H1 (cell line): ENCODE measurements at regions not wholly inside any gene's neighbourhood (a gene's known extent, or its start where the extent isn't known, plus 50 kb on each side); places are given as distances from the start of the nearest gene placed in this dataset.

Source experiments
- CBX5 ChIP-seq: fragments of 300-800, 300-1000 bp; sonication (generic); IDR thresholded peaks from 2 replicates; pipeline ENCODE4 v1.7.1; 2016; ENCODE audit warnings: antibody characterized with exemption, low read length, low read depth
- EP300 ChIP-seq, 2 experiments: IDR thresholded peaks; 1 replicate in 1 of 2; 2 replicates in 1 of 2; pipeline ENCODE4 v1.6.1; 2011 to 2012; ENCODE audit warnings: low read depth in 2 of 2, low read length in 2 of 2, mild to moderate bottlenecking in 2 of 2, borderline replicate concordance in 1 of 2, inconsistent platforms in 1 of 2, moderate library complexity in 1 of 2
- EZH2 ChIP-seq: fragments of 200-600 bp; sonication (generic); IDR thresholded peaks from 2 replicates; pipeline ENCODE4 v1.7.1; 2012; ENCODE audit warnings: low read depth, mild to moderate bottlenecking, moderate library complexity, low read length, inconsistent platforms; ENCODE audit not compliant: severe bottlenecking
- JUN ChIP-seq: IDR thresholded peaks from 2 replicates; pipeline ENCODE4 v1.6.1; 2011; ENCODE audit warnings: low read depth, mild to moderate bottlenecking, improper control_type of control experiment, low read length
- NANOG ChIP-seq: IDR thresholded peaks from 2 replicates; pipeline ENCODE4 v1.6.1; 2011; ENCODE audit warnings: low read length, low read depth, mild to moderate bottlenecking, inconsistent platforms; ENCODE audit not compliant: insufficient read depth, poor library complexity, severe bottlenecking
- NRF1 ChIP-seq: IDR thresholded peaks from 2 replicates; pipeline ENCODE4 v1.6.1; 2011; ENCODE audit warnings: mild to moderate bottlenecking, low read depth, low read length, improper control_type of control experiment
- POLR2A ChIP-seq, 2 experiments: IDR thresholded peaks; 1 replicate in 1 of 2; 2 replicates in 1 of 2; pipeline ENCODE4 v1.6.1; 2011; ENCODE audit warnings: low read depth in 2 of 2, low read length in 2 of 2, mild to moderate bottlenecking in 2 of 2; ENCODE audit errors: control extremely low read depth in 1 of 2
- POLR2AphosphoS5 ChIP-seq: IDR thresholded peaks from 2 replicates; pipeline ENCODE4 v1.6.1; 2011; ENCODE audit warnings: low read depth, low read length
- RFX5 ChIP-seq: IDR thresholded peaks from 2 replicates; pipeline ENCODE4 v1.6.1; 2011; ENCODE audit warnings: low read depth, low read length, improper control_type of control experiment, borderline replicate concordance
- SP1 ChIP-seq: IDR thresholded peaks from 2 replicates; pipeline ENCODE4 v1.6.1; 2011; ENCODE audit warnings: low read depth, low read length
- SRF ChIP-seq: IDR thresholded peaks from 2 replicates; pipeline ENCODE4 v1.6.1; 2011; ENCODE audit warnings: mild to moderate bottlenecking, low read depth, low read length, moderate library complexity
- TEAD4 ChIP-seq: IDR thresholded peaks from 2 replicates; pipeline ENCODE4 v1.6.1; 2012; ENCODE audit warnings: low read depth, low read length, inconsistent platforms, mixed read lengths
- TF ChIP-seq, protein P1 (sequence below), 3 experiments: IDR thresholded peaks; 1 replicate in 2 of 3; 2 replicates in 1 of 3; pipeline versions ENCODE4 v1.5.1 to v1.6.1; 2011; ENCODE audit warnings: low read length in 3 of 3, mild to moderate bottlenecking in 3 of 3, inconsistent platforms in 2 of 3, low read depth in 1 of 3, moderate library complexity in 1 of 3; ENCODE audit not compliant: insufficient read depth in 1 of 3; ENCODE audit errors: control extremely low read depth in 1 of 3
- TF ChIP-seq, protein P2 (sequence below): IDR thresholded peaks from 2 replicates; pipeline ENCODE4 v1.6.1; 2011; ENCODE audit warnings: low read length, improper control_type of control experiment

DNA sequence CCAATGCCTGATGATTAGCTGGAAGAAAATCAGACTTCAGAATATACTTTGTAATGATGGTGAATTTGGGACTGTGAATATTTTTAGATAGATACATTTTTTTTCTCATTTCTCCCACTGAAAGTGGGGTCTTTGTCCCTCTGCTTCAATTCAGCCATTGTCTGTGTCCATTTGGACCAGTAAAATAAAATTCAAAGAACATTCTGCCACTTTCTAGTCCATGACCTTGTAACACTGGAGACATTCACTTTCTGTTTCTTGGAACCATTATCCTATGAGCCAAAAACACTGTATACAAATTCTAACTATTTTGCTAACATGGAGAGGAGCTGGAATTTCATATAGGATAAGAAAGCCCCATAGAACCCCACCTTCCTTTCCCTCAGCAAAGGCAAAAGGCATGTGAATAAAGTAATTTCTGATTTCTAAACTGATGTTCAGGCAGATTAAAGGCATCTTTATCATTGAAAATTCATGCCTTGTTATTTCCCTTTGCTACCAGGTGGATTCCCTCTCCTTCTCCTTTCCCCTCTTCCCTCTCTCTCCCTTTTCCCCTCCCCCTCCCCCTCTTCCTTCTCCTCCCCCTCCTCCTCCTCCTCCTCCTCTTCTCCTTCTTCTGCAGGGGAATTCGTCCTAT is 2010.4 kb upstream of the LRRTM1 start:
- TF ChIP-seq, protein P1, sequence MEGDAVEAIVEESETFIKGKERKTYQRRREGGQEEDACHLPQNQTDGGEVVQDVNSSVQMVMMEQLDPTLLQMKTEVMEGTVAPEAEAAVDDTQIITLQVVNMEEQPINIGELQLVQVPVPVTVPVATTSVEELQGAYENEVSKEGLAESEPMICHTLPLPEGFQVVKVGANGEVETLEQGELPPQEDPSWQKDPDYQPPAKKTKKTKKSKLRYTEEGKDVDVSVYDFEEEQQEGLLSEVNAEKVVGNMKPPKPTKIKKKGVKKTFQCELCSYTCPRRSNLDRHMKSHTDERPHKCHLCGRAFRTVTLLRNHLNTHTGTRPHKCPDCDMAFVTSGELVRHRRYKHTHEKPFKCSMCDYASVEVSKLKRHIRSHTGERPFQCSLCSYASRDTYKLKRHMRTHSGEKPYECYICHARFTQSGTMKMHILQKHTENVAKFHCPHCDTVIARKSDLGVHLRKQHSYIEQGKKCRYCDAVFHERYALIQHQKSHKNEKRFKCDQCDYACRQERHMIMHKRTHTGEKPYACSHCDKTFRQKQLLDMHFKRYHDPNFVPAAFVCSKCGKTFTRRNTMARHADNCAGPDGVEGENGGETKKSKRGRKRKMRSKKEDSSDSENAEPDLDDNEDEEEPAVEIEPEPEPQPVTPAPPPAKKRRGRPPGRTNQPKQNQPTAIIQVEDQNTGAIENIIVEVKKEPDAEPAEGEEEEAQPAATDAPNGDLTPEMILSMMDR (IDR thresholded peaks at IDR 0.05; ENCODE audit: control extremely low read depth in 1 of 3, insufficient read depth in 1 of 3, low read depth in 1 of 3, low read length in 3 of 3), result no peak
- TF ChIP-seq NANOG (no peak), POLR2AphosphoS5 (no peak), POLR2A (IDR thresholded peaks at IDR 0.05; ENCODE audit: control extremely low read depth in 1 of 2, low read depth in 2 of 2, low read length in 2 of 2) (no peak), EZH2 (no peak), JUN (no peak), EP300 (IDR thresholded peaks at IDR 0.05; ENCODE audit: borderline replicate concordance in 1 of 2, low read depth in 2 of 2, low read length in 2 of 2) (no peak), NRF1 (no peak), RFX5 (no peak), SRF (no peak), TEAD4 (no peak), SP1 (no peak), CBX5 (no peak)
- TF ChIP-seq, protein P2, sequence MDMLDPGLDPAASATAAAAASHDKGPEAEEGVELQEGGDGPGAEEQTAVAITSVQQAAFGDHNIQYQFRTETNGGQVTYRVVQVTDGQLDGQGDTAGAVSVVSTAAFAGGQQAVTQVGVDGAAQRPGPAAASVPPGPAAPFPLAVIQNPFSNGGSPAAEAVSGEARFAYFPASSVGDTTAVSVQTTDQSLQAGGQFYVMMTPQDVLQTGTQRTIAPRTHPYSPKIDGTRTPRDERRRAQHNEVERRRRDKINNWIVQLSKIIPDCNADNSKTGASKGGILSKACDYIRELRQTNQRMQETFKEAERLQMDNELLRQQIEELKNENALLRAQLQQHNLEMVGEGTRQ, result no peak
